Central memory CD8-positive, alpha-beta T cell (primary cell): ENCODE measurements at regions not wholly inside any gene's neighbourhood (a gene's known extent, or its start where the extent isn't known, plus 50 kb on each side); places are given as distances from the start of the nearest gene placed in this dataset.

Experiments
- ATAC-seq: fragments of 150-1000 bp; cut with Tn5 transposase; replicated peaks from 2 replicates; pipeline ENCODE4 v1.10.0; 2022; ENCODE audit warnings: mild to moderate bottlenecking, moderate FRiP score, moderate number of reproducible peaks; ENCODE audit not compliant: poor library complexity, severe bottlenecking; ENCODE audit errors: extremely low read depth
- DNase-seq, 2 donors: peaks; one replicate each; pipeline ENCODE4 v3.0.0; 2021; ENCODE audit warnings: low spot score in 2 of 2
- H3K27ac Mint-ChIP-seq: one replicate; pipeline ENCODE4 v1.8.0; 2022; ENCODE audit warnings: low read depth, mild to moderate bottlenecking, moderate library complexity, mixed read lengths
- H3K27me3 Mint-ChIP-seq: one replicate; pipeline ENCODE4 v1.8.0; 2022; ENCODE audit warnings: mixed read lengths
- H3K36me3 Mint-ChIP-seq: one replicate; pipeline ENCODE4 v1.8.0; 2022; ENCODE audit warnings: mild to moderate bottlenecking, moderate library complexity, mixed read lengths; ENCODE audit not compliant: insufficient read depth
- H3K4me1 Mint-ChIP-seq: one replicate; pipeline ENCODE4 v1.8.0; 2022; ENCODE audit warnings: mixed read lengths
- H3K4me3 Mint-ChIP-seq: one replicate; pipeline ENCODE4 v1.8.0; 2022; ENCODE audit warnings: mild to moderate bottlenecking, moderate library complexity, mixed read lengths
- H3K9me3 Mint-ChIP-seq: one replicate; pipeline ENCODE4 v1.8.0; 2022; ENCODE audit warnings: mixed read lengths

GRCh38 chr7:140235114-140235513 is 58.3 kb upstream of the KDM7A start:
- Mint-ChIP-seq H3K9me3 (no peaks in the 10 kb centered on the region), H3K27me3 (no peaks in the 10 kb centered on the region), H3K27ac (no peak overlapping the region), H3K4me3 (no peak overlapping the region), H3K4me1 (peaks cover 18% of the 10 kb centered on the region), H3K36me3 (peaks cover 12% of the 10 kb centered on the region)
- DNase-seq, result no peak
- no peak for ATAC-seq

GRCh38 chr7:140232957-140233917 is 56.5 kb upstream of the KDM7A start:
- H3K27me3 Mint-ChIP-seq, result no peaks in the 10 kb centered on the region
- H3K4me1 Mint-ChIP-seq, result peaks cover 27% of the 10 kb centered on the region
- no peak overlapping the region for H3K27ac Mint-ChIP-seq
- ATAC-seq (no peak), DNase-seq (no peak)
- H3K36me3 Mint-ChIP-seq, result peaks cover 20% of the 10 kb centered on the region
- H3K4me3 Mint-ChIP-seq, result peak overlapping the region; percentile 88
- no peaks in the 10 kb centered on the region for H3K9me3 Mint-ChIP-seq

GRCh38 chr7:140231771-140232491 is 55.1 kb upstream of the KDM7A start:
- peak overlapping the region; percentile 99 for H3K27ac Mint-ChIP-seq
- H3K4me1 Mint-ChIP-seq, result peaks cover 27% of the 10 kb centered on the region
- no peak for DNase-seq
- no peak for ATAC-seq
- peak overlapping the region; percentile 88 for H3K4me3 Mint-ChIP-seq
- peaks cover 20% of the 10 kb centered on the region for H3K36me3 Mint-ChIP-seq
- no peaks in the 10 kb centered on the region for H3K9me3 Mint-ChIP-seq
- H3K27me3 Mint-ChIP-seq, result no peaks in the 10 kb centered on the region

- H3K36me3 Mint-ChIP-seq, result peaks cover 20% of the 10 kb centered on the region
- no peaks in the 10 kb centered on the region for H3K27me3 Mint-ChIP-seq
- peak; percentile 7 for ATAC-seq
- H3K27ac Mint-ChIP-seq, result peak overlapping the region; percentile 99
- H3K4me1 Mint-ChIP-seq, result peaks cover 36% of the 10 kb centered on the region
- no peak for DNase-seq
- peak overlapping the region; percentile 88 for H3K4me3 Mint-ChIP-seq
- no peaks in the 10 kb centered on the region for H3K9me3 Mint-ChIP-seq
These were observed 54.3 kb upstream of the KDM7A start for GRCh38 chr7:140230861-140231770.

GRCh38 chr7:140230516-140230860 is 53.7 kb upstream of the KDM7A start:
- Mint-ChIP-seq H3K27me3 (no peaks in the 10 kb centered on the region), H3K9me3 (no peaks in the 10 kb centered on the region), H3K4me1 (peaks cover 42% of the 10 kb centered on the region), H3K36me3 (peaks cover 20% of the 10 kb centered on the region), H3K27ac (peak overlapping the region; percentile 99), H3K4me3 (peak overlapping the region; percentile 88)
- DNase-seq, result peak; percentile 58 to 68
- ATAC-seq, result peak; percentile 61

- Mint-ChIP-seq H3K4me3 (peak overlapping the region; percentile 88), H3K27me3 (no peaks in the 10 kb centered on the region), H3K4me1 (peaks cover 42% of the 10 kb centered on the region), H3K36me3 (peaks cover 20% of the 10 kb centered on the region), H3K27ac (peak overlapping the region; percentile 99), H3K9me3 (no peaks in the 10 kb centered on the region)
- peak; percentile 54 to 76 for DNase-seq
- peak; percentile 72 for ATAC-seq
These were observed 53.1 kb upstream of the KDM7A start for GRCh38 chr7:140229591-140230515.

- Mint-ChIP-seq H3K27ac (peak overlapping the region; percentile 99), H3K9me3 (no peaks in the 10 kb centered on the region), H3K36me3 (peaks cover 20% of the 10 kb centered on the region), H3K27me3 (no peaks in the 10 kb centered on the region), H3K4me1 (peaks cover 48% of the 10 kb centered on the region), H3K4me3 (peak overlapping the region; percentile 88)
- peak in 1 of 2 donors; percentile 41 for DNase-seq
- peak; percentile 35 for ATAC-seq
These were observed 52.3 kb upstream of the KDM7A start for GRCh38 chr7:140229101-140229525.
